ENCODE measurements at regions not wholly inside any gene's neighbourhood (a gene's known extent, or its start where the extent isn't known, plus 50 kb on each side); places are given as distances from the start of the nearest gene placed in this dataset.

GRCh38 chr12:11564984-11565651, 84.4 kb upstream of the ETV6 start:
- ChIA-PET POLR2A (ENCODE audit: unreplicated experiment) (no interaction called here), CTCF (no interaction called here)
- no peak overlapping the region for H3K4me2 ChIP-seq (ENCODE audit: low read depth, low read length)
- H3K79me1 ChIP-seq (ENCODE audit: low read depth in 1 of 2, low read length in 2 of 2), result no peaks in the 10 kb centered on the region
- H3K27me3 ChIP-seq (ENCODE audit: control insufficient read depth, insufficient read depth, low read length), result peaks cover 15% of the 10 kb centered on the region
- H3K9ac ChIP-seq (ENCODE audit: low read depth, low read length), result no peak overlapping the region
- BruUV-seq (replicated peaks), result no TSS peak
- no peak overlapping the region for H4K91ac ChIP-seq (ENCODE audit: insufficient read depth, low read depth, low read length)
- no peak for DNase-seq
- ATAC-seq (ENCODE audit: low read depth), result no peak
- H2AK9ac ChIP-seq (replicated peaks; ENCODE audit: low read depth, low read length, poor library complexity), result no peak overlapping the region
- WGBS, 2 experiments (ENCODE audit: extremely low coverage in 2 of 2, insufficient read length in 1 of 2), result 20% methylated on average over 1 of the region's 7 CpGs; no CpG with 5 or more reads in 1 of the 2 experiments
- H3K23ac ChIP-seq (ENCODE audit: low read depth, low read length), result no peak overlapping the region
- intact Hi-C loops (cut with micrococcal nuclease) (no loop called here), dilution Hi-C loops (cut with HindIII; ENCODE audit: low sequenced_read_pairs, unreplicated experiment) (loop anchor here (25.0 kb wide), 1 partner anchor 472 kb away; no protein-coding TSS in a partner anchor), in situ Hi-C loops (cut with MboI; ENCODE audit: low sequenced_read_pairs) (no loop called here)
- no peak overlapping the region for H4K5ac ChIP-seq (ENCODE audit: low read depth, low read length)
- no peak overlapping the region for H2BK20ac ChIP-seq (ENCODE audit: low read depth, low read length)
- no peaks in the 10 kb centered on the region for H3K9me3 ChIP-seq (ENCODE audit: control insufficient read depth, insufficient read depth, low read length)
- no peaks in the 10 kb centered on the region for H3K4me1 ChIP-seq (ENCODE audit: control insufficient read depth, insufficient read depth, low read length)
- H4K8ac ChIP-seq (ENCODE audit: low read depth in 2 of 2, low read length in 2 of 2), result no peak overlapping the region
- no peak overlapping the region for H2BK15ac ChIP-seq (ENCODE audit: low read depth, low read length)
- TF ChIP-seq POLR2A (IDR thresholded peaks at IDR 0.05; ENCODE audit: low read depth, low read length), result no peak
- TF ChIP-seq CTCF (conservative IDR thresholded peaks at IDR 0.05; ENCODE audit: low read depth, low read length), result no peak
- no peak for TF ChIP-seq RAD21 (IDR thresholded peaks at IDR 0.05; ENCODE audit: low read length)
- no peak for TF ChIP-seq RFX5 (IDR thresholded peaks at IDR 0.05; ENCODE audit: low read depth, low read length)
- no peak for TF ChIP-seq BHLHE40 (IDR thresholded peaks at IDR 0.05; ENCODE audit: low read depth, low read length)
- H3K56ac ChIP-seq (ENCODE audit: extremely low read depth, insufficient read depth, low read length), result no peak overlapping the region
- H3K14ac ChIP-seq (replicated peaks; ENCODE audit: low read depth, low read length), result no peak overlapping the region
- no peak overlapping the region for H3K18ac ChIP-seq (ENCODE audit: low read depth, low read length)
- H2AFZ ChIP-seq (replicated peaks; ENCODE audit: low read length, poor library complexity), result no peak overlapping the region
- no peak overlapping the region for H3K4me3 ChIP-seq (ENCODE audit: insufficient read depth, low read depth, low read length)
- no peaks in the 10 kb centered on the region for H3K36me3 ChIP-seq (ENCODE audit: control insufficient read depth, insufficient read depth, low read length)
- no peaks in the 10 kb centered on the region for H3K9me1 ChIP-seq (ENCODE audit: insufficient read depth, low read length)
- no peak overlapping the region for H2BK120ac ChIP-seq (ENCODE audit: low read depth, low read length)
- no peak overlapping the region for H2AK5ac ChIP-seq (ENCODE audit: low read depth, low read length)
- no peak overlapping the region for H2BK5ac ChIP-seq (ENCODE audit: low read depth, low read length, poor library complexity, severe bottlenecking)
- no peaks in the 10 kb centered on the region for H4K20me1 ChIP-seq (ENCODE audit: insufficient read depth, low read length)
- no peak overlapping the region for H3K4ac ChIP-seq (ENCODE audit: low read depth, low read length)
- H3K27ac ChIP-seq (ENCODE audit: insufficient read depth, low read length), result no peak overlapping the region
